ENCODE measurements at regions not wholly inside any gene's neighbourhood (a gene's known extent, or its start where the extent isn't known, plus 50 kb on each side); places are given as distances from the start of the nearest gene placed in this dataset.
A peak's percentile ranks its signal among the peaks of the same experiment; 100 is the strongest.

GRCh38 chr20:57950764-57951485 lies 241.1 kb upstream of the PMEPA1 start:
- peaks cover 10% of the 10 kb centered on the region; the same call in 1 of the 2 replicates for H3K23me2 ChIP-seq (ENCODE audit: low read depth, low read length)
- H3K36me3 ChIP-seq (ENCODE audit: control insufficient read depth in 2 of 4, insufficient read depth in 4 of 4, low read length in 3 of 4), result no peaks in the 10 kb centered on the region
- no peak overlapping the region for H3K4ac ChIP-seq (replicated peaks; ENCODE audit: insufficient read length, low read depth, low read length)
- H3K79me1 ChIP-seq (ENCODE audit: low read depth, low read length), result no peaks in the 10 kb centered on the region
- ChIA-PET POLR2A (ENCODE audit: partially characterized antibody) (no interaction called here), CTCF (ENCODE audit: partially characterized antibody) (interaction anchor here (0.7 to 1.1 kb wide), 4 partner anchors 12 to 328 kb away, joined by 3 to 4 read pairs (median 3); no protein-coding TSS in a partner anchor)
- H2BK12ac ChIP-seq (ENCODE audit: low read depth, low read length), result no peak overlapping the region
- no peak overlapping the region for H3K27ac ChIP-seq (ENCODE audit: low read depth, low read length)
- no peak for FAIRE-seq
- H2BK120ac ChIP-seq (replicated peaks; ENCODE audit: low read depth, low read length), result no peak overlapping the region
- H2BK15ac ChIP-seq (ENCODE audit: low read length), result no peak overlapping the region
- no peak overlapping the region for H4K5ac ChIP-seq (ENCODE audit: insufficient read length, low read depth, low read length)
- H3K79me2 ChIP-seq (ENCODE audit: control insufficient read depth in 1 of 2, insufficient read depth in 2 of 2, low read length in 2 of 2), result no peaks in the 10 kb centered on the region
- no peak overlapping the region for H2BK20ac ChIP-seq (ENCODE audit: low read length)
- no peak overlapping the region for H4K91ac ChIP-seq (replicated peaks; ENCODE audit: insufficient read length, low read length)
- no peak overlapping the region for H3K4me3 ChIP-seq (ENCODE audit: extremely low read depth in 1 of 4, insufficient read depth in 2 of 4, low read depth in 3 of 4, low read length in 4 of 4)
- peaks cover 0 to 2% of the 10 kb centered on the region in 2 experiments for H4K20me1 ChIP-seq (replicated peaks in 1 of 2; ENCODE audit: control insufficient read depth in 1 of 2, insufficient read depth in 2 of 2, low read length in 2 of 2)
- H2AFZ ChIP-seq (ENCODE audit: low read length), result no peak overlapping the region
- no peak overlapping the region for H3K14ac ChIP-seq (ENCODE audit: insufficient read length)
- no peak overlapping the region for H3K23ac ChIP-seq (ENCODE audit: insufficient read length)
- H2BK5ac ChIP-seq (ENCODE audit: low read depth, low read length), result no peak overlapping the region
- WGBS, 2 experiments (ENCODE audit: extremely low coverage in 1 of 2, insufficient coverage in 1 of 2, insufficient read length in 1 of 2, insufficient replicate concordance in 2 of 2, low coverage in 1 of 2, low lambda C conversion rate in 2 of 2, missing lambda C conversion rate in 1 of 2), result 90% methylated on average over 13 of the region's 14 CpGs; no CpG with 5 or more reads in 1 of the 2 experiments
- no peaks in the 10 kb centered on the region; a peak in 1 of 7 replicates for H3K4me1 ChIP-seq (replicated peaks in 1 of 4; ENCODE audit: control insufficient read depth in 3 of 4, insufficient read depth in 4 of 4, low read length in 3 of 4)
- no peak overlapping the region for H3K18ac ChIP-seq (ENCODE audit: extremely low read depth, low read length)
- H3K27me3 ChIP-seq (replicated peaks in 1 of 4; ENCODE audit: control insufficient read depth in 3 of 4, extremely low read depth in 1 of 4, insufficient read depth in 3 of 4, low read length in 3 of 4), result no peaks in the 10 kb centered on the region; a peak in 1 of 7 replicates
- no peak overlapping the region for H2AK5ac ChIP-seq (ENCODE audit: low read depth, low read length)
- H4K8ac ChIP-seq (ENCODE audit: extremely low read depth, insufficient read depth, low read length), result peak overlapping the region; percentile 23; the same call in 1 of the 2 replicates
- H3K9me3 ChIP-seq (ENCODE audit: insufficient read depth in 2 of 2, low read depth in 1 of 2, low read length in 1 of 2), result peaks cover 0 to 6% of the 10 kb centered on the region in 2 experiments; a peak in 1 of 4 replicates
- H3K4me2 ChIP-seq (ENCODE audit: insufficient read depth in 1 of 2, low read depth in 2 of 2, low read length in 2 of 2), result no peak overlapping the region
- H3K9ac ChIP-seq (replicated peaks in 1 of 4; ENCODE audit: extremely low read depth in 1 of 4, low read depth in 3 of 4, low read length in 3 of 4), result no peak overlapping the region
- DNase-seq (ENCODE audit: low read depth in 1 of 2, low spot score in 2 of 2), result no peak
- no peak overlapping the region for H3K56ac ChIP-seq (replicated peaks; ENCODE audit: insufficient read length, low read depth, low read length)
- TF ChIP-seq GTF2F1 (IDR thresholded peaks at IDR 0.05; ENCODE audit: borderline replicate concordance, low read depth, low read length) (no peak), NANOG (IDR thresholded peaks at IDR 0.05; ENCODE audit: insufficient read depth, low read depth, low read length, poor library complexity, severe bottlenecking) (no peak), BRCA1 (IDR thresholded peaks at IDR 0.05; ENCODE audit: low read depth, low read length) (no peak), YY1 (IDR thresholded peaks at IDR 0.05; ENCODE audit: low read depth, low read length) (no peak), RNF2 (IDR thresholded peaks at IDR 0.05; ENCODE audit: borderline replicate concordance, low read depth, low read length, missing control alignments, poor library complexity, severe bottlenecking) (no peak), POLR2AphosphoS5 (IDR thresholded peaks at IDR 0.05; ENCODE audit: low read depth, low read length) (no peak), RXRA (IDR thresholded peaks at IDR 0.05; ENCODE audit: insufficient read depth, low read depth, low read length) (no peak), ASH2L (IDR thresholded peaks at IDR 0.05; ENCODE audit: low read length) (no peak), SP4 (IDR thresholded peaks at IDR 0.05; ENCODE audit: low read length) (no peak), KDM1A (IDR thresholded peaks at IDR 0.05; ENCODE audit: borderline replicate concordance, low read length) (no peak), SAP30 (IDR thresholded peaks at IDR 0.05; ENCODE audit: insufficient read depth, insufficient replicate concordance, low read length) (no peak), NRF1 (IDR thresholded peaks at IDR 0.05; ENCODE audit: low read depth, low read length) (no peak), EZH2 (IDR thresholded peaks at IDR 0.05; ENCODE audit: low read depth, low read length, severe bottlenecking) (no peak)

Measured in H1 (cell line).